H1 (cell line): ENCODE measurements at regions not wholly inside any gene's neighbourhood (a gene's known extent, or its start where the extent isn't known, plus 50 kb on each side); places are given as distances from the start of the nearest gene placed in this dataset.
"Not testable (repeated sequence)": the region's sequence is repeated elsewhere in the genome, so short reads cannot be mapped to it uniquely, and the experiment has no call there.

ENCODE experiments used
- CTCF ChIA-PET: fragments of 300-600 bp; sonication (Branson Sonifier 250); formaldehyde crosslinking; loops from one replicate; lab custom pipeline; 2021; ENCODE audit not compliant: partially characterized antibody; lab: Charles Lee
- POLR2A ChIA-PET: fragments of 300-600 bp; sonication (Branson Sonifier 250); formaldehyde crosslinking; loops from one replicate; lab custom pipeline; 2021; ENCODE audit warnings: inconsistent platforms; ENCODE audit not compliant: partially characterized antibody; lab: Charles Lee
- DNase-seq, 2 experiments: peaks; one replicate each; pipeline versions ENCODE4 v3.0.0 to v3.0.0-alpha.2; 2010 to 2022; ENCODE audit warnings: low spot score in 2 of 2, low read depth in 1 of 2, mixed read lengths in 1 of 2
- FAIRE-seq: peaks from 2 replicates; lab custom pipeline; 2011; peaks lifted over from hg19 to GRCh38; lab: Jason Lieb, UNC
- H2AFZ ChIP-seq: 2 replicates; pipeline ENCODE4 v1.8.1; 2012; ENCODE audit warnings: low read length, inconsistent platforms
- H2AK5ac ChIP-seq: 2 replicates; pipeline ENCODE4 v1.6.1; 2013; ENCODE audit warnings: low read depth, low read length
- H2BK120ac ChIP-seq: replicated peaks from 2 replicates; pipeline ENCODE3; 2013; ENCODE audit warnings: low read depth, low read length, inconsistent platforms
- H2BK12ac ChIP-seq: 2 replicates; pipeline ENCODE4 v1.6.1; 2013; ENCODE audit warnings: low read depth, low read length
- H2BK15ac ChIP-seq: 2 replicates; pipeline ENCODE4 v1.6.1; 2013; ENCODE audit warnings: low read length
- H2BK20ac ChIP-seq: 2 replicates; pipeline ENCODE4 v1.6.1; 2013; ENCODE audit warnings: low read length
- H2BK5ac ChIP-seq: 2 replicates; pipeline ENCODE4 v1.6.1; 2013; ENCODE audit warnings: low read depth, low read length
- H3K14ac ChIP-seq: 2 replicates; pipeline ENCODE4 v1.6.1; 2013; ENCODE audit warnings: inconsistent platforms; ENCODE audit not compliant: insufficient read length
- H3K18ac ChIP-seq: 2 replicates; pipeline ENCODE4 v1.6.1; 2013; ENCODE audit warnings: low read length; ENCODE audit errors: extremely low read depth
- H3K23ac ChIP-seq: 2 replicates; pipeline ENCODE4 v1.6.1; 2013; ENCODE audit warnings: inconsistent platforms; ENCODE audit not compliant: insufficient read length
- H3K23me2 ChIP-seq: 2 replicates; pipeline ENCODE4 v1.6.1; 2013; ENCODE audit warnings: low read depth, low read length
- H3K27ac ChIP-seq: 2 replicates; pipeline ENCODE4 v1.6.1; 2011; ENCODE audit warnings: low read depth, low read length, inconsistent platforms
- H3K27me3 ChIP-seq, 4 experiments: replicated peaks in 1 of 4; 1 replicate in 1 of 4; 2 replicates in 3 of 4; pipeline versions ENCODE4 v1.6.1 to v1.8.1; 2011 to 2013; ENCODE audit warnings: low read length in 3 of 4, mild to moderate bottlenecking in 3 of 4, inconsistent platforms in 2 of 4, mixed read lengths in 2 of 4, moderate library complexity in 1 of 4; ENCODE audit not compliant: control insufficient read depth in 3 of 4, insufficient read depth in 3 of 4; ENCODE audit errors: extremely low read depth in 1 of 4
- H3K36me3 ChIP-seq, 4 experiments: 2 replicates each; pipeline versions ENCODE4 v1.6.1 to v1.8.1; 2011 to 2013; ENCODE audit warnings: mild to moderate bottlenecking in 4 of 4, low read length in 3 of 4, moderate library complexity in 2 of 4, control low read depth in 1 of 4, inconsistent platforms in 1 of 4; ENCODE audit not compliant: insufficient read depth in 4 of 4, control insufficient read depth in 2 of 4
- H3K4ac ChIP-seq: replicated peaks from 2 replicates; pipeline ENCODE3; 2013; ENCODE audit warnings: low read length, low read depth, mixed read lengths, inconsistent platforms; ENCODE audit not compliant: insufficient read length
- H3K4me1 ChIP-seq, 4 experiments: replicated peaks in 1 of 4; 1 replicate in 1 of 4; 2 replicates in 3 of 4; pipeline versions ENCODE4 v1.6.1 to v1.8.1; 2011 to 2013; ENCODE audit warnings: low read length in 3 of 4, inconsistent platforms in 2 of 4, mixed read lengths in 1 of 4; ENCODE audit not compliant: insufficient read depth in 4 of 4, control insufficient read depth in 3 of 4
- H3K4me2 ChIP-seq, 2 experiments: 2 replicates each; pipeline versions ENCODE4 v1.6.1 to v1.8.1; 2011 to 2013; ENCODE audit warnings: low read depth in 2 of 2, low read length in 2 of 2, control low read depth in 1 of 2, inconsistent platforms in 1 of 2, mild to moderate bottlenecking in 1 of 2; ENCODE audit not compliant: insufficient read depth in 1 of 2
- H3K4me3 ChIP-seq, 4 experiments: fragments of 200-600, 300-600 bp in 1 of 4; sonication (generic), shearing (Covaris generic), sonication (Bioruptor Twin) in 1 of 4; 2 replicates each; pipeline versions ENCODE4 v1.5.1 to v1.8.1; 2011 to 2016; ENCODE audit warnings: low read length in 4 of 4, low read depth in 3 of 4, control low read depth in 2 of 4, inconsistent platforms in 2 of 4, mild to moderate bottlenecking in 2 of 4, mixed read lengths in 1 of 4, moderate library complexity in 1 of 4; ENCODE audit not compliant: insufficient read depth in 2 of 4; ENCODE audit errors: extremely low read depth in 1 of 4
- H3K56ac ChIP-seq: replicated peaks from 2 replicates; pipeline ENCODE3; 2013; ENCODE audit warnings: low read depth, mild to moderate bottlenecking, mixed read lengths, low read length, inconsistent platforms; ENCODE audit not compliant: insufficient read length
- H3K79me1 ChIP-seq: 2 replicates; pipeline ENCODE4 v1.6.1; 2013; ENCODE audit warnings: low read depth, low read length, control low read depth
- H3K79me2 ChIP-seq, 2 experiments: 2 replicates each; pipeline versions ENCODE4 v1.6.1 to v1.8.1; 2012 to 2013; ENCODE audit warnings: low read length in 2 of 2, mild to moderate bottlenecking in 2 of 2, inconsistent platforms in 1 of 2; ENCODE audit not compliant: insufficient read depth in 2 of 2, control insufficient read depth in 1 of 2
- H3K9ac ChIP-seq, 4 experiments: replicated peaks in 1 of 4; 1 replicate in 1 of 4; 2 replicates in 3 of 4; pipeline versions ENCODE4 v1.6.1 to v1.8.1; 2011 to 2013; ENCODE audit warnings: low read depth in 3 of 4, low read length in 3 of 4, control low read depth in 2 of 4, mild to moderate bottlenecking in 2 of 4, moderate library complexity in 2 of 4, inconsistent platforms in 1 of 4; ENCODE audit errors: extremely low read depth in 1 of 4
- H3K9me3 ChIP-seq, 2 experiments: 2 replicates each; pipeline versions ENCODE4 v1.6.1 to v1.8.1; 2012 to 2013; ENCODE audit warnings: mild to moderate bottlenecking in 2 of 2, moderate library complexity in 2 of 2, control low read depth in 1 of 2, inconsistent platforms in 1 of 2, low read depth in 1 of 2, low read length in 1 of 2, mixed read lengths in 1 of 2; ENCODE audit not compliant: insufficient read depth in 2 of 2
- H4K20me1 ChIP-seq, 2 experiments: replicated peaks in 1 of 2; 2 replicates each; pipeline versions ENCODE3 to v1.8.1; 2011 to 2013; ENCODE audit warnings: inconsistent platforms in 2 of 2, low read length in 2 of 2, mild to moderate bottlenecking in 1 of 2; ENCODE audit not compliant: insufficient read depth in 2 of 2, control insufficient read depth in 1 of 2
- H4K5ac ChIP-seq: 2 replicates; pipeline ENCODE4 v1.6.1; 2013; ENCODE audit warnings: low read length, low read depth, mixed read lengths, inconsistent platforms; ENCODE audit not compliant: insufficient read length
- H4K8ac ChIP-seq: 2 replicates; pipeline ENCODE4 v1.8.0; 2013; ENCODE audit warnings: mild to moderate bottlenecking, moderate library complexity, low read length, inconsistent platforms; ENCODE audit not compliant: insufficient read depth; ENCODE audit errors: extremely low read depth
- H4K91ac ChIP-seq: replicated peaks from 2 replicates; pipeline ENCODE3; 2013; ENCODE audit warnings: low read length, mixed read lengths, inconsistent platforms; ENCODE audit not compliant: insufficient read length
- WGBS, 2 experiments: shearing (Covaris generic) in 1 of 2; methylation state at CpG; one replicate each; pipeline versions ENCODE4 v1.1.6 to v1.1.7; 2013 to 2015; ENCODE audit warnings: low lambda C conversion rate in 2 of 2, mixed read lengths in 2 of 2, inconsistent platforms in 1 of 2, low coverage in 1 of 2, missing lambda C conversion rate in 1 of 2; ENCODE audit not compliant: insufficient replicate concordance in 2 of 2, insufficient coverage in 1 of 2, insufficient read length in 1 of 2; ENCODE audit errors: extremely low coverage in 1 of 2, missing lambda C conversion rate in 1 of 2; 5-methylcytosine and 5-hydroxymethylcytosine counted together

DNA sequence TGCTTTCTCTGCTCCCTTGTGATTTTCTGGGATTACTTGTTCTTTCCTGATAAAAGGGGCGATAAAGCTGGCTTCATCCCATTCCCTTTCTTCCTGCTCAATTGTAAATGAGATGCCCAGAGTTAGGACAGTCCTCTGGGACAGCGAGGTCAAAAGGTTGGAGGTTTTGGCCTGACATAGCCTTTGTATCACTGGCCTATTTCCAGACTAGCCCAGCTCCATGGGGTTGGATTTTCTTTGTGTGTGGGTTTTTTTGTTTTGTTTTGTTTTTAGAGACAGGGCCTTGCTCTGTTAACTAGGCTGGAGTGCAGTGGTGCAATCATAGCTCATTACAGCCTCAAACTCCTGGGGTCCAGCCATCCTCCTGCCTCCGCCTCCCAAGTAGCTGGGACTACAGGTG, 57.8 kb downstream of the NPIPB11 start:
- H3K18ac ChIP-seq, DNase-seq, H3K79me1 ChIP-seq, H3K4me1 ChIP-seq, H2AFZ ChIP-seq, H2AK5ac ChIP-seq, H2BK5ac ChIP-seq, H3K9ac ChIP-seq, FAIRE-seq, H3K4ac ChIP-seq, H3K27me3 ChIP-seq, H3K4me3 ChIP-seq, H2BK15ac ChIP-seq, H3K4me2 ChIP-seq, H2BK120ac ChIP-seq, H2BK12ac ChIP-seq, H3K23ac ChIP-seq, H2BK20ac ChIP-seq, H4K8ac ChIP-seq, H3K56ac ChIP-seq, H3K14ac ChIP-seq, H3K9me3 ChIP-seq, H3K79me2 ChIP-seq, H3K36me3 ChIP-seq, POLR2A ChIA-PET, H3K27ac ChIP-seq, H4K91ac ChIP-seq, H4K20me1 ChIP-seq, H3K23me2 ChIP-seq, H4K5ac ChIP-seq: not testable (repeated sequence)
- CTCF ChIA-PET = interaction anchor here (0.6 kb wide), 1 partner anchor 1134 kb away, joined by 3 read pairs; no protein-coding TSS in a partner anchor
- 92% methylated on average over 3 of the region's 3 CpGs; no CpG with 5 or more reads in 1 of the 2 experiments for WGBS, 2 experiments

DNA sequence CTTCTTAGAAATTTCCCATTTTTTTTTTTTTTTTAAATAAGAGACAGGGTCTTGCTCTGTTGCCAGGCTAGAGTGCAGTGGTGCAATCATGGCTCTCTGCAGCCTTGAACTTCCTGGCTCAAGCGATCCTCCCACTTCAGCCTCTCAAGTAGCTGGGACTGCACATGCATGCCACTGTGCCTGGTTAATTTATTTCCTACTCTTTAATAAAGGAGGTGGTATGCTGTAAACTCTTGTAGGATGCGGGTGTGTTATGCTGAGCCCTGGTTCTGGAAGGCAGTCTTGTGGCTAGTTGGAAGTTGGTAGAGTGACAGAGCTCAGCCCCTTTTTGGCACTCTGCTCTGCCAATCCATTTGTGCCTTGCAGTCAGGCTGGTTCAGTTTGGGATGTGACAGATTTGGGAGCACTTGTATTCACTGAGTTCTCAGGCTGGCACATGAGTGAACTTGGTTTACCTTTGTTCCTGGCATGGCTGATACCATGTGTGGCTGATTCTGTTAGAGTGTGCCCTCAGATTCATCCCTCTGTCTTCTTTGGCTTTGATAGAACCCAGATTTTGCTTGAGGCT, 58.3 kb downstream of the NPIPB11 start:
- H3K4me1 ChIP-seq, H3K23ac ChIP-seq, H3K4me3 ChIP-seq, FAIRE-seq, H3K9me3 ChIP-seq, H2AK5ac ChIP-seq, H3K79me2 ChIP-seq, DNase-seq, H4K20me1 ChIP-seq, H3K4me2 ChIP-seq, H2BK5ac ChIP-seq, H4K5ac ChIP-seq, CTCF ChIA-PET, H2BK20ac ChIP-seq, H3K18ac ChIP-seq, H4K8ac ChIP-seq, POLR2A ChIA-PET, H2BK120ac ChIP-seq, H3K9ac ChIP-seq, H3K27ac ChIP-seq, H3K56ac ChIP-seq, H3K14ac ChIP-seq, H2AFZ ChIP-seq, H4K91ac ChIP-seq, H3K36me3 ChIP-seq, H3K79me1 ChIP-seq, H3K4ac ChIP-seq, H2BK15ac ChIP-seq, H2BK12ac ChIP-seq, H3K23me2 ChIP-seq, H3K27me3 ChIP-seq: not testable (repeated sequence)
- WGBS, 2 experiments = 71% methylated on average over 1 of the region's 2 CpGs; no CpG with 5 or more reads in 1 of the 2 experiments
